ENCODE measurements at regions not wholly inside any gene's neighbourhood (a gene's known extent, or its start where the extent isn't known, plus 50 kb on each side); places are given as distances from the start of the nearest gene placed in this dataset.

DNA sequence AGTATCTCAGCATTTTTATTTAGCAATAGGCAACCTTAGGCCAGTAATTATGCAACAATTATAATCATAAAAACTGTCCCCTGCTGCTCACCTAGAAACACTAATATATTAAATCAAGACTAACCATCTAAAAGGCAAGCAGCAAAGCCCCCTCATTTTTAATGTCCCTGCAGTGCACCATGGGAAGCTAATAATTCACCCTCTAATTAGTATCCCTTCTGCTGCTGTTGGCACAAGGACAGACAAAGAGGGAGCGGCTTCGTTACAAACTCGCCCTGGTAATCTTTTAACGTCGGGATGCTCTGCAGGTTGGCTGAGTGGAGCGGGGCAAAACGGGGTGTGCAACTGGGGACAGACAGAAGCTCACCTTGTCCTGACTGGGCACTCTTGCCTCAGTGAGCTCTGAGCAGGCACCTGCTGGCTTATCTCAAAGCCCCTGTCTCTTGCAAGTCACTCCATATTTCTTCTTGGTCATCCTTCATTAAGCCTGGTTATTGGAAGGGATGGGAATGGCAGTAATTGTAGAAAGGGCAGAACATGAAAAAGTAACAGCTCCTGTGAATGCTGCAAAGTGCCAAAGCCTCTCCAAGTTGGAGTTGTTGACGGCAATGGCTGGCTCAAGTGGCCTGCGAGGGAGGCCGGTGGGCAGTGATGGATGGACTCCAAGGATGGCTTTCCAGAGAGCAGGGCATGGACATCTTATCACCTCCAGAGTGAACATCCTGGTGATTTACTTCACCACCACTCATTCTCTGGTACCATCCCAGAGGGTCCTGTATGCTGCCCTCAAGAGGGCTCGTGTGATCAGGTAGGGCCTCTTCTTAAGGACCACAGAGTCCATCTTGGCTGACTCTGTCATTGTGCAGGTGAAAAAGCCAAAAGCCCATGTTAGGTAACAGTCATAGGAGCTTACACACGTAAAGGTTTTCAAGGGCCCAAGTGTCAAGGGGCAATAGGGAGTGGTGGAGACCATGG lies 219.6 kb upstream of the N4BP1 start:
- no peak for DNase-seq
- no peak for ATAC-seq

DNA sequence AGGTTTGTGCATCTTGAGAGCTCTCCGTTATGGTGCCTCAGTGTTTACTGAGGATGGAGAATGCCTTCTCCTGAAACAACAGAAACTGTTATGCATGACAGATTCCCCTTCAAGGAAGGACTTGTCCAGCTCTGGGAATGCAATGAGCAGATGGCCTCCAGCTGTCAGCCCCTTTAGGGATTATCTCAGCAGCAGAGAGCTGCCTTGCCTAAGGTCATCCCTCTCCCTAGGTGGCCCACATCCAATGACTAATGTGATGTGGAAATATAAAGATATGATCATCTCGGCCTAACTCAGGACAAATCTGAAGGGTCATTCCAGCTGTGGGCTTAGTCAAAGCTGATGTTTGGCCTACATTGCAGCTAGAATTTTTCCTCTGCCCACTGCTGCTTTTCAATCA lies 214.3 kb upstream of the N4BP1 start:
- ATAC-seq (no peak), DNase-seq (no peak)

DNA sequence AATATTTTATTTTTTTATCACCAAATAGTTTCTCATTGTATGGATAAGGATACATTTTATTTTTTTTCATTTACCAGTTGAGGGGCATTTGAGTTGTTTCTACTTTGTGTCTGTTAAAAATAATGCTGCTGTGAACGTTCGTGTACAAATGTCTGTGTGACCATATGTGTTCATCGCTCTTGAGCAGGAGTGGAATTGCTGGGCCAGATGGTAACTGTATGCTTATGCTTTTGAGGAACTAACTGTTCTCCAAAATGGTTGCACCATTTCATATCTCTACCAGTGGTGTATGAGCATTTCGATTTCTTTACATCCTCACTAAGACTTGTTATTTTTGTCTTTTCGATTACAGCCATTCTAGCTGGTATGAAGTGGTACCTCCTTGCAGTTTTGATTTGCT lies 212.5 kb upstream of the N4BP1 start:
- no peak for DNase-seq
- ATAC-seq: no peak

DNA sequence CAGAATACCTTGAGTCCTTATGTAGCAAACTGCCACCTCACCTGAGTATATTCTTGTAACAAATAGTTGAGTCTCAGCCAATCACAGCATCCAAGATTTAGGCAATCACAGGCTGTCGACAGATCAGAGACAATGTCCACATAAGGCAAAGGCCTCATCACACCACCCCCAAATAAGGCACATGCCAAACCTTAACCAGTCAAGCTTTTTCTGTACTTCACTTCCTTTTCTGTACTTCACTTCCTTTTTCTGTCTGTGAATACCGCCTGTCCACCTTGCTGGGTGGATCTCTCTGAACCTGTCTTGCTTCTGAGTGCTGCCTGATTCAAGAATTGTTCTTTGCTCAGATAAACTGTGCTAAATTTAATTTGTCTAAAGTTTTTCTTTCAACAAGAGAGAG lies 210.4 kb upstream of the N4BP1 start:
- no peak for DNase-seq

DNA sequence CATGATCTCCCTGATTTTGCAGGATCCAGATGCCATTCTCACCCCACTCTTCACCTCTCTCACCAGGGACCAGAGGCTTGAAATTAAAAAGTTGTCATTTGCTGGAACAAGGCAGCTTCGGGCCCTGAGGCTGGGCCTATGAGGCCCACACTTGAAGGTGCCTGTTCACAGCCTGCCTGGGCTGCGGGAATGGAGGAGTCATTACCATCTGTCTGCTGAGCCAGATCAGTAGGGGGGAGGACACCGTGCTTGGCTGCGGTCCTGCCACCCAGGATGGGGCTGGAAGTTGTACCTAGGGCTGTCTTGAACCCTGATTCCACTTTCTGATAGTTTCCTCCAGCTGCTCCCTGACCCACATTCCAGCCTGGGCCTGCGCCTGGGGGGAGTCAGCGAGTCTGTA lies 208.3 kb upstream of the N4BP1 start:
- DNase-seq: no peak
- no peak for ATAC-seq

More for the DNA sequence above, 210.4 kb upstream of the N4BP1 start:
- ATAC-seq: no peak

DNA sequence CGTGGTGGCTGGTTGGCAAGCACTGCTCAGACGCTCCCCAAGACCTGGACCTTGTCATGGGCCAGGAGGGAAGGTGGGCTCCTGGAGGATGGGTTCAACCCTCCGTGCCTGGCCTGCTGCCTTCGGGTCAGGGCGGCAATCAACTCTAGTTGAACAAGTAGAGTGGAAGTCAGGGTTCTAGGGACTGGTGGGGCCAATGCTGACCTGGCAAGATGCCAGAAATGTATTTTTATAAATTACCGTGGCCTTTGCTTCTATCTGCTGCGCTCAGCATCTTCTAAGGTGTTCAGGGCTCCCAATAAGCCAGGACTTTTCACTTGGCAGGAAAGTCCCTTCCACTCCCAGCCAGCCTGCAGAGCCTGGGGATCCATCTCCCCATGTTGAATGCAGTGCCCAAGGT lies 207.1 kb upstream of the N4BP1 start:
- ATAC-seq: no peak
- DNase-seq: no peak

DNA sequence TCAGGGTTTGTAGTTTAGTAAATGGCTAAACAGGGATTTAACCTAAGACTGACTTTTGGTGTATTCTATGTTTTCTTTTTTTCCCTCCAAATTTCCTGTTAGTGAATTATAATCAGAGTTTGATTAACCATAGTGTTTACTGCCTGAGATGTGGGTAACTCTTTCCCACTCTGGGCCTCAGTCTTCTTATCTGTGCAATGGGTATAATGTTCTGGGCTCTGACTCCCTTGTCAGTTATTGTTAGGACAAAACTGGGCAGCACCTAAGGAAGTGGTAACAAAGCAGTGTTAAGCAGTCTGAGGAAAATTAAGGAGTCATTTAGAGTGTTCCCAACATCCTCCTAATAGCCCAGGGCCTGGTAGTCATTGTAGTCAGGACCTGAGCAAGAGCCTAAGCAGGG lies 206.4 kb upstream of the N4BP1 start:
- DNase-seq: no peak
- ATAC-seq: no peak

DNA sequence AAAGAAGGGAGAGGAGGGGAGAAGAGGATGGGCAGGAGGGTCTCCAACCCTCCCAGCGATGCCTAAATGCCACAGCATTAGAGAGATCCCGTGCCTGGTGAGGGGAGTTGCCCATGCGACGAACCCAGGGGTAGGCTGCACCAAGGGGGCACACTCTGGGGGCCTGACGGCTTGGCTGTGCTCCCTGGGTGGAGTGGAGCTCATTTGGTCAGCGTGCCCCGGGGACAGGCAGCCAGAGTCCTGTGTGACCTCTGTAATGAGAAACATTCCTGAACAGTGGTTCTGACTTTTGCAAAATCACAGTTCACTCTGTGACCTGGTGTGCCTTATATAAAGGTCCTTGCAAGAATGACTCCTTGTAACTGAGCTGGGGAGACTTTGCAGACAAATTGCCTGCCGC lies 205.0 kb upstream of the N4BP1 start:
- ATAC-seq: no peak
- no peak for DNase-seq

DNA sequence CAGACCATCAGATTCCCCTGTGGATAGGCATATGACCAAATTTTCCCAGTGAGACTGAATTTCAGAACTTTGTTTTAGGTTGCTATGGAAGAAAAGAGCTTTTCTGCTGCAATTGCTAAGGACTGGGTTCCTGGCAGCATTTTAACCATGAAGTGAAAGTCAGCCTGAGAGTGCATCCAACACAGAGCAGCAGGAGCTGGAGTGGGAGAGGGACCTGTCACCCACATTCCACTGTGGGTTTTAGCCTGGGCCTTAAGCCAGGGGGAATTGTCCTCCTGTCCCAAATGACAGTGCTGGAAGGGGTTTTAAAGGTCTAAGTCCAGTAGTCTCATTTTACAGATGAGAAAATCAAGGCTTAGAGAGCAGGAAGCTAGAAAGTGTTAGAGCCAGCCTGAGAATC lies 203.5 kb upstream of the N4BP1 start:
- DNase-seq: no peak
- ATAC-seq: no peak

DNA sequence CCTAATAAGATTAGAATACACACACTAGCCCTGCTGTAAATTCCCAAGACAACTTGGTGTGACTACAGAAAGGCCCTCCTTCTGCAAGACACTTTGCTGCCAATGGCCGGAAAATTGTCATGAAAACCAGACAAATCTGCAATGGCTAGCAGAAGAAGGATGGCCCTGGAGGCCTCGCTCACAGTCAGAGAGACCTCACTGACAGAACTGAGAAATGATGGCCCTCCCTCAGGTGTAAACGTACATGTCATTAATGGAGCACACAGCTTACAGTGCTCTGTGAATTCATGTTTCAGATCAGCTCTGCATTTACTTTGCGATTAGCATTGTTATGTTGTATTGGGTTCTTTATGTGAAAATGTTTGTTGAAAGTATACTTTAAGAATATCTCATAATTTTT lies 202.9 kb upstream of the N4BP1 start:
- no peak for ATAC-seq
- DNase-seq: no peak

DNA sequence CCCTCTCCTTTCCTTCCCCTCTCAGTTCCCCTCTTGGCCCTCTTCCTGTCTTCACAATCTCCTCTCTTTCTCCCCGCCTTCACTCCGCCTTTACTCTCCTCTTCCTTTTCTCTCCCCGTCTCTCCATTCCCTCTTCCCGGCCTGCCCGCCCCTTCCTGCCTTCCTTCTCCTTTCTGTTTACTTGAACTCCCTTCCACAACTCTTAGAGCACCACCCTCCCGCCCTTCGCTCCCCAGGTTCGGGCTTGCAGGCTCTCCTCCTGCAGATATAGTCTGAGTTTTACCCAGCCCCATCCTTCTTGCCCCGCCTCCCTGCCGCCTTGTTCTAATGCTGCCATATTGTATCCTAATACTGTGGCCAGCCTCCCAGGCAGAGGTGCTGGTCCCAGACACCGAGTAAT lies 201.5 kb upstream of the N4BP1 start:
- ATAC-seq (no peak), DNase-seq (no peak)

DNA sequence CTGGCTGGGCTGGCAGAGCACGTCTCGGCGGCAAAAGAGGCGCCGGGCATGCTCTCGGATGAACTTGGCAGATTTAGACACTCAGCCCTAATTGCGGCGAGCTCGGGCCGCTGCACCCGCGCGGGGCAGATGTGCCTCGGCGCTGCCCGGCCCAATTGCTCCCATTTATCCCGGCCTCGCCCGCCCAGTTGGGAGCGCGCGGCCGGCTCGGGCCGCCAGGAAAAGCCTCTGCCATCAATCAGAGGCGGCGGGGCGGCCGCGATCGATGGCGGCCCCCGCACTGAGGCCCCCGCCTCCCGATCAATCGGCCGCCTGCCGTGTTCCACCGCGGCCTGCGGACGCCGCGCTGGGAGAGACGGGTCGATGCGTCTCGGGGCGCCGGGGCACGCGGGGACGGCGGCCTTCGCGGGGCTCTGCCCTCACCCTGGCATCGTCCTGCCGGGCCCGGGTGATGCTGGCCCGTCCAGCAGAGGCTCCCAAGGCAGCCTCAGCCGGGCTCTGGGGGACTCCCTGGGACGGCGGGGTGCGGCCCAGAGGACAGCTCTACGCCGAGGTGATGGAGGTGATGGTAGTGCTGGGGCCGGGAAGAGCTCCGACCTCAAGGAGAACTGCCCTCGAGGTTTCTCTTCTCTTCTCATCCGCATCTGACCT lies 200.9 kb upstream of the N4BP1 start:
- DNase-seq (no peak), ATAC-seq (no peak)

DNA sequence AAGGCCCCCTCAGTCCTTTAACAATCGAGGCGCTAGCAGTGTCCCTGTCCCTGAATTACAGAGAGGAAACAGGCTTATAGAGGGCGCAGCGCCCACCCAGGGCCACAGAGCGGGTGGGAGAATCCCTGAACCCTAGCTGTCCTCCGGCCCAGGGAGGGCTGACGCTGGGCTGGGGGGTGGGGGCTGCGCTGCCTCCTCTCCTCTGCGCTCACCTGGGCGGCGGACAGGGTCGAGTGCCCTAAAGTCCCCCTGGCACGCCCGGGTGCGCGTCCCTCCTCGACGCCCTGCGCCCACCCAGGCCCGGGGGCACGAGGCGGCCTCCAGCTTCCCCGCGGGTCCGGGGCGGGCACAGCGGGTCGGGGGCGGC lies 200.4 kb upstream of the N4BP1 start:
- no peak for ATAC-seq
- no peak for DNase-seq

DNA sequence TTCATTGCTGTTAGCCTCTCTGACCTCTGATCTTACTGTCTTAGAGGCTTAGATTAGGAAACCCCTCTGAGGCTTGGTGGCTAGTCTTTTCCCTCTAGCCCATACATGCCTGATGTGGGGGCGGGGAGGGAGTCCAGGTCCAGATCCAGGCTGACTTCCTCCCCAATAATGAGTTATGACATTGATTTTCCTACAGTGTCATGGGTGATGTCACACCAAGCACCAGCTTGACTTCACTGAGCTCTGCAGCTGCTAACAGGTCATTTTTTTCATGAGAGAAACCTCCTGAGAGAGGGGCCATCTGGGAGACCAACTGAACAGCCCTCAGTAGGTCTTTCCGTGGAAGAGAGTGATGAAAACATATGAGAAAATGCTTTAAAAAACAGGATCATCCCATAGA lies 180.2 kb upstream of the N4BP1 start:
- ATAC-seq (no peak), DNase-seq (no peak)

DNA sequence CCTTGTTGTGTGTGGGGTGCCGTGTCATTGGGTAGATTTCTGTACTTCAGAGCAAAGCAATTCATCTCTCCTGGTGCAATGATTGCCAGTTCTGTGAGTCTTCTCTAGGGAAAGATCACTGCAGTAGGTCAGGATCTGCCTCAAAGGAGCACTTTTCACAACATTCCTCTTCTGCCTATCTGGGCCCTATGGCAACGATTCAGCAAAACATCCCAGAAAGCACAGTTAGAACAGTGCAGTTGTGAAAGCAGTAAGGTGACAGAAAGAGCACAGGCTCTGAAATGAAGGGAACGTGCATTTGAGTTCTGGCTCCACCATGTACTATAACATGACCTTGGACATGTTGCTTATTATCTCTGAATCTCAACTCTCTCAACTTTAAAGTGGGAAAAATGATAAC lies 178.5 kb upstream of the N4BP1 start:
- DNase-seq: no peak
- no peak for ATAC-seq

DNA sequence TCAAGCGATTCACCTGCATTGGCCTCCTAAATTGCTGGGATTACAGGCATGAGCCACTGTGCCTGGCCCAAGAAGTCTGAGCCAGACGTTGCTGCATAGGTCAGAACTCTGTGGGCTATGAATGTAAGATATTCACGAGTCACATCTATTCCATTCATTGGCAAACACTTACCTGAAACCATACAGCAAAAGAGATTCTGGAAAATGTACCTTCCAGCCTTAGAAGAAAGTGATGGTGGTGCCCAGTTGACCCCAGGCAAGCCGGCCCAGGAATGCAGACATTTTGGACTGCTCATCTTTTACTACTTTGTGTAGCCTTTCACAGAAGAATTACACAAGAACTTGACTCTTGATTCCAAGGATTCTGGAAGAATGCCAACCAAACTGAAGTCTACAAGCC lies 135.6 kb upstream of the N4BP1 start:
- ATAC-seq: no peak
- no peak for DNase-seq

DNA sequence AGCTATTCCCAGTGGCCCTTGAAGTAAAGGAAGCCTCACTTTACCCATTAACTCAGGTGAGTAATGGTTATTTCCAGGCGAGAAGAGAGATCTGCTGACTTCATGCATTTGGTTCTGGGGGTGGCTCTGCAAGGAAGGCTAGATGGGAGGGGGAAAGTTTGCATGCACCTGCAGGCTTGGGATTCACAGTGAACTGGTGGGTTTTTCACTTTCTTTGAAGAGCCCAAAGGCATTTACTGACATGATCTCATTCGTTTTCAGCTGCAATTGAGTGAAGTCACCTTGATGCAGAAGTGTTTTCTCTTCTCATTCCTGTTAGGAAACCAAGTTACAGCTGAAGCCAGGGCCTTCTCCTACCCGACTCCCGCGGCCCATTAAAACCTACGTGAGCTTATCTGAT lies 131.0 kb upstream of the N4BP1 start:
- DNase-seq (no peak), ATAC-seq (no peak)

DNA sequence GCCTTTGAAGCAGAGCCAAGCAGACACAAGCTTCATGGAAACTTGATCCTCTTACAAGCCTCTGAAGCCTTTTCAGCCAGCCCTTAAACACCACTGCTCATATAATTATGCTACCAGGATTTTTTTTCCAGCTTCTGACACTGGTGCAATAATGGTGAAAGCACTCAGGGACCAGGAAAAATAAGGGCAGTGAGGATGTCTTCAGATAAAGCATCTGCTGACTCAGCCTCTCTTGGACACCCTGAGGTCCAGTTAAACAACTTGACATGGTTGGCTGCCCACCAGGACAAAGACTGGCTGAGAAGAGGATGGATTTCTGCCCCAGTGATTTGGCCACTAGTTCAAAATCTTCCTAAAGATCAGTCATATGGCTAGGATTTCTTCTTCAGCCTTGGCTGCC lies 124.2 kb upstream of the N4BP1 start:
- no peak for DNase-seq

DNA sequence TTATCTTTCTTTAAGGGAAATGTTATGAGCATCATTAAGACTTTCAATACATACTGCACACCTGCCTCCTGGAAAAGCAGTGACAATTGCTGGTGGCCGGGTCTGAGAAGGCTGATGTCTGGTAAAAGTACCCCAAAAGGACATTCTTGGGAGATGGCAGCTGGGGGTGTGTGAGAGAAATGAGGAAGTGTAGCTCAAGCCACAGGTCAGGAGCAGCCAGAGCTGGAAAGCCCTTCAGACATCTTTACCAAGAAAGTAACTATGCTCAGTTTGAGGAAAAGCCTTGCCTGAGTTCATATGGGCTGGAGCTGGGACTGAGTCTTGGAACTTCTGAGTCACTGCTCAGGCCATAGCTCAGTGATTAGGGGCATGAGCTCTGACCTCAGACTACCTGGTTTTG lies 94.7 kb upstream of the N4BP1 start:
- no peak for DNase-seq
- ATAC-seq: no peak

More for the DNA sequence above, 124.2 kb upstream of the N4BP1 start:
- ATAC-seq: no peak

DNA sequence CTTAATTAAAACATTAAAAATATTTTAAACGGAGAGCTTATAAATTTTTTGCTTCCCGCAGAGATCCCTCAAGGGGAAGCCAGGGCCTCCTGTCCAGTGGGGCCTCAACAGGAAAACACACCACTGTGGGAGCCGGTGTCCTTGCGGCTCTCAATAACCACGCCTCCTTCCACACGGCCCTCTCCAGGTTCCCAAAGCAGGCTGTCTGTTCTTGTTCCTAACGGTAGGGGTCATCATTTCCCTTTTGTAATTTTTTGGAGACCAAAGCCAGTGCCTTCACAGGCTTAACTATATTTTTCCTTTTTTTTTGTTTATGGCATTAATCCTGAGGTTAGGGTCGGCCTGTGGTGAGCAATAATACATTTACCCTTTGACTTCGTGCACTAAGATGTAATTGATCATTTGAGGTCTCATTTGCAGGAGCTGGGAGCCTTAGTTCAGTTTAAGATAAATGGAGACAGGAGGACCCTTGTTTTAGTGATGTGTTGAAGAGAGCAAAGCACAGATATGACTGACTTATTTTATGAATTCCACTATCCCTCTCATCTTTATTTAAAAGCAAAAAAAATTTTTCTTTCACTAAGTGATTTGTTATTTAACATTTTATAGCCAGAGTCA lies 77.5 kb upstream of the N4BP1 start:
- peak; percentile 75 for ATAC-seq
- DNase-seq: peak; percentile 40

DNA sequence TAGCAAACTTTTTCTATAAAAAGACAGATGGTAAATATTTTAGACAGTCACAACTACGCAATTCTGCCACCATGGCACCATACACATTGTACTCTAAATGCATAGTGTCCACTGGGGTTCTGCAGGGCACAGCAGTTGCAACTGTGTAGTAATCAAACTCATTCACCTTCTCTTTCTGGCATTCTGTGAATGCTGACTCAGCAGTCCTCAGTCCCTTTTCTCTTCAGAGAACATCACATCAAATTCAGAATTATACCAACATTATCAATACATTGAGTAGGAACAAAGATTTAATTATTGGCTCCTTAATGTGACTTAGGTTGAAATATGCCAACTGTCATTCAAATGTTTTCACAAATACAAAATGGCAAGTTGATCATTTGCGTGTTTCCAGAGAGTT lies 74.2 kb upstream of the N4BP1 start:
- no peak for DNase-seq
- no peak for ATAC-seq

DNA sequence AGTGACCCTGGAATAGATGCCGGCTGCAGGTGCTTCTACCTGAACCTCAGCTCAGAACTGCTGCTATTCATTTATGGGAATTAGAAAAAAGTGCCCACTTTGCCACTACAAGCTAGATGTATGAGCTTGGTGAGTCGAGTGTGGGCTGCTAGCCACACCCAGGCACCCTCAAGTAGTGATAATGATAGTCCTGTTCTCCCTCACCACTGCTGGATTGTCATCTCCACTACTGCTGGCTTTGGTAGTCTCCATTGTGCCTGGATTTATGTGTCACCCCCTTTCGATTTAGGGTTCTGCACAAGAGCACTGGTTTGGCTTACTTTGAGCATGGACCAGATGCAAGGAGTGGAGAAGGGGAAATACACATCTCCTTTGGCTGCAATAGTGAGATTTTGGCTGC lies 73.0 kb upstream of the N4BP1 start:
- ATAC-seq (no peak), DNase-seq (no peak)

DNA sequence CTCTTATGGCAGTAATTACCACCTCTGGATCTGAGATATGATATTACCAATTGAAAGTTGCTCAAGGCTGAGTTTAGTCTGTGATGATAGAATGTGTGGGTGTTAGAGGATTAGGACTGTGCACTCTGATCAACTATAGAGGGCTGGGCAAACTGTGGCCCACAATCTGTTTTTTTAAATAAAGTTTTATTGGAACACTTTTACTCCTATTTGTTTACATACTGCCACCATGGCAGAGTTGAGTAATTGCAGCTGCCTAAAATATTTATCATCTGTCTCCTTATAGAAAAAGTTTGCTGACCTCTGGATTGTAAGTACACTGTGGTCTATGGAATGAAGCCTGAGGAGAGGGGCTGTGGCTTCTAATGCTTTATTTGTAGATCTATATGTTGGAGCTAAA lies 71.5 kb upstream of the N4BP1 start:
- DNase-seq (no peak), ATAC-seq (no peak)

DNA sequence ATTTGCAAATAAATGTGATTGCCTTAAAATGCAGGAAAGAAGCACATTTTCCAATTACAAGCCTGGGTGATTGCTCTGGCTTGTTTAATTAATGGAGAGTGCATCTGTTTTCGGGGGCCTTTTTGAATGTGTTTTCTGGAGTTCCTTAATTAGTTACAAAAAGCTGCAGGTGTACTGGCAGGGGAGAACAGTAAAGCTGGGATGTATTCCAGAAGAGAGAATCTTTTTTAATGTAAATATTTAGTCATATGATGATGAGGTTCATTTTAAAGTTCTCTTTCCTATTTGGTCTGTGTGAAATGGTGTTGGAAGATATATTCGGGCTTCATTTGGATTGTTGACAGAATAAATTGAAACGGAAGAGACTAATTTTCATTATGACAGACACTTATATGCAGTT lies 70.9 kb upstream of the N4BP1 start:
- DNase-seq: no peak
- no peak for ATAC-seq

Measured in stimulated activated naive CD8-positive, alpha-beta T cell treated with anti-CD3 and anti-CD28 coated beads, Interleukin-15, Interleukin-2, amounts not matched to agents 100 U/mL and 50 U/mL, for 24 hours (primary cell).